ENCODE measurements at regions not wholly inside any gene's neighbourhood (a gene's known extent, or its start where the extent isn't known, plus 50 kb on each side); places are given as distances from the start of the nearest gene placed in this dataset.

DNA sequence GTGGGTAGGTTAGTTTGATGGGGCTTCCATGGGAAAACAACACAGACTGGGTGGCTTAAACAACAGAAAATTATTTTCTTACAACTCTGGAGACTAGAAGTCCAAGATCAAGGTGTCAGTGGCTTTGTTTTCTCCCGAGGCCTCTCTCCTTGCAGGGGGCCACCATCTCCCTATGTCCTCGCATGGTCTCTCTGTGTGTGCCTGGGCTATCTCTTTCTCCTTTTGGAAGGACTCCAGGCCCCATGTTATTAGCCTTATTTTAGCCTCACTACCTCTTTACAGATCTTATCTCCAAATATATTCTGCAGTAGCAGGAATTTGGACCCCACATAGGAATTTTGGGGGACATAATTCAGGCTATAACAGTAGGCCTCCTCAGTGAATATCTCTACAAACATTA, 372.7 kb upstream of the FAT3 start:
- no peak for DNase-seq (ENCODE audit: low spot score)
- Mint-ChIP-seq H3K9me3 (ENCODE audit: low read depth) (no peaks in the 10 kb centered on the region), H3K4me1 (ENCODE audit: low read depth) (peaks cover 8% of the 10 kb centered on the region), H3K4me3 (ENCODE audit: unreplicated experiment) (no peak overlapping the region), H3K36me3 (ENCODE audit: low read depth) (no peaks in the 10 kb centered on the region), H3K27me3 (ENCODE audit: low read depth) (peaks cover 4% of the 10 kb centered on the region), H3K27ac (ENCODE audit: unreplicated experiment) (no peak overlapping the region)
- TF ChIP-seq, protein P1, sequence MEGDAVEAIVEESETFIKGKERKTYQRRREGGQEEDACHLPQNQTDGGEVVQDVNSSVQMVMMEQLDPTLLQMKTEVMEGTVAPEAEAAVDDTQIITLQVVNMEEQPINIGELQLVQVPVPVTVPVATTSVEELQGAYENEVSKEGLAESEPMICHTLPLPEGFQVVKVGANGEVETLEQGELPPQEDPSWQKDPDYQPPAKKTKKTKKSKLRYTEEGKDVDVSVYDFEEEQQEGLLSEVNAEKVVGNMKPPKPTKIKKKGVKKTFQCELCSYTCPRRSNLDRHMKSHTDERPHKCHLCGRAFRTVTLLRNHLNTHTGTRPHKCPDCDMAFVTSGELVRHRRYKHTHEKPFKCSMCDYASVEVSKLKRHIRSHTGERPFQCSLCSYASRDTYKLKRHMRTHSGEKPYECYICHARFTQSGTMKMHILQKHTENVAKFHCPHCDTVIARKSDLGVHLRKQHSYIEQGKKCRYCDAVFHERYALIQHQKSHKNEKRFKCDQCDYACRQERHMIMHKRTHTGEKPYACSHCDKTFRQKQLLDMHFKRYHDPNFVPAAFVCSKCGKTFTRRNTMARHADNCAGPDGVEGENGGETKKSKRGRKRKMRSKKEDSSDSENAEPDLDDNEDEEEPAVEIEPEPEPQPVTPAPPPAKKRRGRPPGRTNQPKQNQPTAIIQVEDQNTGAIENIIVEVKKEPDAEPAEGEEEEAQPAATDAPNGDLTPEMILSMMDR (IDR thresholded peaks at IDR 0.05) = no peak

DNA sequence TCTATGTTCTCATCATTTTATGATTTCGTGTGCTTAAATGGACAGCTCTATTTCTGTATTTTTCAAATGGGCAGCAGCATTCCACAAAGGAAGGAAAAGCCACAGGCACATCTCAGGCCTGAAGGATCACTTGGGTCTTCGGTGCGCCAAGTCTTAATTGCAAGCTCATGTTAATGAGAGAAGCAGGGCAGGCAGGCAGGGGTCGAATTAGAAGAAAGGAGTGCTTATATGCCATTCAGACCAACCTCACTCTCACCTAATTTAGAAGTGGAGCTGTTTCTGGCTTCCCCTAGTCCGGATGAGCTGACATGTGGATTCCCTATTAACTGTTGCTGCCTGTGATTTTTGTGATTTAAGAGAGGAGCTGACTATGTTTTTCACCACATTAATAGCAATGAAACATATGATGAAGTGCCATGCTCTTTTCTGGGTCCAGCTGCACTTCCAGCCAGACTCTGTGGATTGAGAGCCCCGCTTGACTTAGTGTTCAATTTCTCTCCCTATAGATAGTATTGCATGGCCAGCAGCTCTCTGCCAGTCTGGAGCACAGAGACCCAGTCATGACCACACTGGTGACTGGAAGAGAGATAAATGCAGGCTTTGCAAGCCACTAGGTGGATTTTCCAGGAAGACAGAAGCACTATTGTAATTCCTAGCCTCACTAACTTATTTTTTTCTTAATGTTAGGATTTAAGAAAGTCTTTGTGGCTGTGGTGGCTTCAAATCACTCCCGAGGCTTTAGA, 373.9 kb upstream of the FAT3 start:
- H3K27ac Mint-ChIP-seq (ENCODE audit: unreplicated experiment) = no peak overlapping the region
- TF ChIP-seq, protein P1 (IDR thresholded peaks at IDR 0.05) = no peak
- no peaks in the 10 kb centered on the region for H3K4me1 Mint-ChIP-seq (ENCODE audit: low read depth)
- H3K36me3 Mint-ChIP-seq (ENCODE audit: low read depth) = no peaks in the 10 kb centered on the region
- no peak for DNase-seq (ENCODE audit: low spot score)
- no peak overlapping the region for H3K4me3 Mint-ChIP-seq (ENCODE audit: unreplicated experiment)
- no peaks in the 10 kb centered on the region for H3K9me3 Mint-ChIP-seq (ENCODE audit: low read depth)
- H3K27me3 Mint-ChIP-seq (ENCODE audit: low read depth) = peaks cover 4% of the 10 kb centered on the region

DNA sequence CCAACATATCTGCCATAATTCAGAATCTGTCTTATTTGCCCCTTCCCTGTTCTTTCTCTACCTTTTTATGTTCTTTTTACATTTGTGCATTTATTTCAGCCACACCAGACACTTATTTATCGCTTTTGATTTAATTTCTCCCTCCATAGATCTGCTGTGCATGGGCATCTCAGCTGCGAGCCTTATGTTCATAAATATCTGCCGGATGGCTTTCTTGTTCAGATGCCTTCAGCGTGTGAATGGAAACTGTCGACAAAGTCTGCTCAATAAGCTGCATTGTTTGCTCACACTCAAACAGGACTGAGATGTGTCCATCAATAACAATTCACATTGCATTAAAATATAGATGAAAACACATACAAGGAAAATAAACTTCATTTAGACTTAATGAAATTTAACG, 374.6 kb upstream of the FAT3 start:
- Mint-ChIP-seq H3K9me3 (ENCODE audit: low read depth) (no peaks in the 10 kb centered on the region), H3K36me3 (ENCODE audit: low read depth) (no peaks in the 10 kb centered on the region), H3K27me3 (ENCODE audit: low read depth) (peaks cover 4% of the 10 kb centered on the region), H3K27ac (ENCODE audit: unreplicated experiment) (no peak overlapping the region), H3K4me1 (ENCODE audit: low read depth) (no peaks in the 10 kb centered on the region), H3K4me3 (ENCODE audit: unreplicated experiment) (no peak overlapping the region)
- TF ChIP-seq, protein P1 (IDR thresholded peaks at IDR 0.05) = no peak
- no peak for DNase-seq (ENCODE audit: low spot score)

DNA sequence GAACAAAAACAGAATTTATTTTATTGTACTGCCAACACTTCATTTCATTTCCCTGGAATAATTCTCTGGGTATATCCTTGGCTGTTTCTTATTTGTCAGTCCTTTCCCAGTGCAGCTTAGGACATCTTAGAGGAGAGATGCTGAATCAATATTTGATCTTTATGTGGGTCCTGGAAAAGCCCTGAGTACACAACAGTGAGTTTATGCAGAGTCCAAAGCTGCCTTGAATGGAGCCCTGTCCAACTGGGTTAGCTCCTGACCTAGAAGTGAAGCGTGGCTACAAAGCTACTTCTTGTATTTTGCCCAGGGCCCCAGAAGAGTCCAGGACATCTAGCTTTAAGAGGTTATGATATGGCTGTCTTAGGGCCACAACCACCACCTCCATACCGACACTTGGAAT, 378.0 kb upstream of the FAT3 start:
- Mint-ChIP-seq H3K36me3 (ENCODE audit: low read depth) (no peaks in the 10 kb centered on the region), H3K9me3 (ENCODE audit: low read depth) (no peaks in the 10 kb centered on the region), H3K27me3 (ENCODE audit: low read depth) (peaks cover 6% of the 10 kb centered on the region), H3K4me1 (ENCODE audit: low read depth) (peaks cover 8% of the 10 kb centered on the region), H3K27ac (ENCODE audit: unreplicated experiment) (no peak overlapping the region), H3K4me3 (ENCODE audit: unreplicated experiment) (no peak overlapping the region)
- TF ChIP-seq, protein P1 (IDR thresholded peaks at IDR 0.05) = no peak
- DNase-seq (ENCODE audit: low spot score) = no peak

DNA sequence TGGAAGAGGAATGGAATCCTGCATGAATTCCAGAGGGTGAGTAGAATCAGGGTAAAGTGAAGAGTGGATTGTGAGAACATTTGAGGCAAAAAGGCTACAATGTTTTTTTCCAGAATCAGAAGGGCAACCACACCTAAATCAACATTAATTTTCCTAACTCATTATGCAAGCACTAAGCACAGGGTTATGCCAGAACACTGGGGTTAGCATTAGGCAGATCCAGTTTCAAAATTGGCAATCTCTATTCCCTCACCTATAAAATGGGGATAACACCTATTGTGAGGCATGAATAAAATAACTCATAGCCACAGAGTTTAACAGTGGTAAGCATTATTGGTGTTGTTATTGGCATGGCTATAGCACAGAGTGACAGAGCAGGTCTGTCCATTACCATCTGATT, 378.6 kb upstream of the FAT3 start:
- H3K4me3 Mint-ChIP-seq (ENCODE audit: unreplicated experiment) = no peak overlapping the region
- H3K27ac Mint-ChIP-seq (ENCODE audit: unreplicated experiment) = no peak overlapping the region
- TF ChIP-seq, protein P1 (IDR thresholded peaks at IDR 0.05) = no peak
- H3K27me3 Mint-ChIP-seq (ENCODE audit: low read depth) = peaks cover 5% of the 10 kb centered on the region
- H3K9me3 Mint-ChIP-seq (ENCODE audit: low read depth) = no peaks in the 10 kb centered on the region
- no peaks in the 10 kb centered on the region for H3K36me3 Mint-ChIP-seq (ENCODE audit: low read depth)
- H3K4me1 Mint-ChIP-seq (ENCODE audit: low read depth) = peaks cover 8% of the 10 kb centered on the region
- DNase-seq (ENCODE audit: low spot score) = no peak

Data from chondrocyte (in vitro differentiated cells).